ENCODE measurements at regions not wholly inside any gene's neighbourhood (a gene's known extent, or its start where the extent isn't known, plus 50 kb on each side); places are given as distances from the start of the nearest gene placed in this dataset.

DNA sequence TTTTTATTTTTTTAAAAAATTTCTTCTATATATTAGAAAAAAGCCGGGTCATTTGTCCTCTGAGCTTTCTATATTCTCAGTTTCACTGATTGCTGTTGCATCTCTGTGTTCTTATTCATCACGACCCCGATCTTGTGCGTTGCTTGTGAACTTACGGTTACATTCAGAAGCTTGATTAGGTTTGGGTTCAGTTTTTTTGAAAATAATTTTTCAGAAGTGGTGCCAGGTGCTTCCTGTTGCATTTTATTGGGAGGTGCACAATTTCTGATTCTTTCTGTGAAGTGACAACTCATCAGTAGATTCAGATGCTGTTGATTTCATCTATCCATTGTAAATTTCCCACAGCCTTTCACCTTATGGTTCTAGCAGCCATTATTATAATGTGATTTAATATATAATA lies 147.3 kb downstream of the INHBB start:
- TF ChIP-seq, protein P1, sequence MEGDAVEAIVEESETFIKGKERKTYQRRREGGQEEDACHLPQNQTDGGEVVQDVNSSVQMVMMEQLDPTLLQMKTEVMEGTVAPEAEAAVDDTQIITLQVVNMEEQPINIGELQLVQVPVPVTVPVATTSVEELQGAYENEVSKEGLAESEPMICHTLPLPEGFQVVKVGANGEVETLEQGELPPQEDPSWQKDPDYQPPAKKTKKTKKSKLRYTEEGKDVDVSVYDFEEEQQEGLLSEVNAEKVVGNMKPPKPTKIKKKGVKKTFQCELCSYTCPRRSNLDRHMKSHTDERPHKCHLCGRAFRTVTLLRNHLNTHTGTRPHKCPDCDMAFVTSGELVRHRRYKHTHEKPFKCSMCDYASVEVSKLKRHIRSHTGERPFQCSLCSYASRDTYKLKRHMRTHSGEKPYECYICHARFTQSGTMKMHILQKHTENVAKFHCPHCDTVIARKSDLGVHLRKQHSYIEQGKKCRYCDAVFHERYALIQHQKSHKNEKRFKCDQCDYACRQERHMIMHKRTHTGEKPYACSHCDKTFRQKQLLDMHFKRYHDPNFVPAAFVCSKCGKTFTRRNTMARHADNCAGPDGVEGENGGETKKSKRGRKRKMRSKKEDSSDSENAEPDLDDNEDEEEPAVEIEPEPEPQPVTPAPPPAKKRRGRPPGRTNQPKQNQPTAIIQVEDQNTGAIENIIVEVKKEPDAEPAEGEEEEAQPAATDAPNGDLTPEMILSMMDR (IDR thresholded peaks at IDR 0.05): no peak

DNA sequence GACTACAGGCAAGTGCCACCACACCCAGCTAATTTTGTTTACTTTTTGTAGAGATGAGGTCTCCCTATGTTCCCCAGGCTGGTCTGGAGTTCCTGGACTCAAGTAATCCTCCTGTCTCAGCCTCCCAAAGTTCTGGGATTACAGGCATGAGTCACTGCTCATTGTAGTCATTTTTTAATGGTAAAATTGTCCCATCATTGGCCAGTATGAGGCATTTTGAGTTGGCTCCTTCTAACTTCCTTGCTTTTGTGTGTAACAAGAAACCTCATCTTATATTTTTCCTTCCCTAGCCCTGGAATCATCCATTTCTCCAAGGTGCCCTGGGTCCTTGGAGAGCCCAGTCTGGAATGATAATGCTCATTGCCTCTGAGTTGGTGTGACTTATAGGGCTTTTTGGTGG lies 148.5 kb downstream of the INHBB start:
- TF ChIP-seq, protein P1 (IDR thresholded peaks at IDR 0.05): no peak

DNA sequence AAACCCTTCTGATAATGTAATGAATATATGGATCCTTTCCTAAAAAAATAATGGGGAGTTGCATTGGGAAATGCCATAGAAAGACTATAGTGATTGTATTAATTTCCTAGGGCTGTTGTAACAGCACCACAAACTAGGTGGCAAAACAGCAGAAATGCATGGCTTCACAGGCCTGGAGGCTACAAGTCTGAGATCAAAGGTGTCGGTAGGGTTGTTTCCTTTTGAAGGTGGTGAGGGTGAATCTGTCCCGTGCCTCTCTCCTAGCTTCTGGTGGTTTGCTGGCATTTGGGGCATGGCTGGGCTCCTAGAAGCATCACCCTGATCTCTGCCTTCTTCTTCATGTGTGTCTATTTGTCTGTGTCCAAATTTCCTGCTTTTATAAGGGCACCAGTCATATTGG lies 149.7 kb downstream of the INHBB start:
- TF ChIP-seq, protein P1 (IDR thresholded peaks at IDR 0.05): no peak

DNA sequence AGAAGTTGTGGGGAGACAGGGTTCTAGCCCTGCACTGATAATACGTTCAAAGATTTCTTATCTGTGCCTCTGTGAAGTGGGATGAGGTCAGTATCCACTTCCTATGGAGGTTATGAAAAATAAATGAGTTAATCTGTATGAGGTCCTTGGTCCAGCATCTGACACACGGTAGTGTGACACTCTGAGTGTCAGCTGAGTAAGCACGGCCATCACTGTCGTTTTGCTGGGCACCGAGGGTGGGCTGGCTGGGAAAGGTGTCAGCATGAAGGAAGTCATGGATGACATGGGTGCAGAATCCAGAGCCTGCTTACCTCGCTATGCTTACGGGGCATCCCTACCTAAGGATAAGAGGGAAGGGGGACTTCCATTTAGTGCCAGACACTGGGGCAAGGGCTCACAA lies 150.3 kb downstream of the INHBB start:
- TF ChIP-seq, protein P1 (IDR thresholded peaks at IDR 0.05): no peak

DNA sequence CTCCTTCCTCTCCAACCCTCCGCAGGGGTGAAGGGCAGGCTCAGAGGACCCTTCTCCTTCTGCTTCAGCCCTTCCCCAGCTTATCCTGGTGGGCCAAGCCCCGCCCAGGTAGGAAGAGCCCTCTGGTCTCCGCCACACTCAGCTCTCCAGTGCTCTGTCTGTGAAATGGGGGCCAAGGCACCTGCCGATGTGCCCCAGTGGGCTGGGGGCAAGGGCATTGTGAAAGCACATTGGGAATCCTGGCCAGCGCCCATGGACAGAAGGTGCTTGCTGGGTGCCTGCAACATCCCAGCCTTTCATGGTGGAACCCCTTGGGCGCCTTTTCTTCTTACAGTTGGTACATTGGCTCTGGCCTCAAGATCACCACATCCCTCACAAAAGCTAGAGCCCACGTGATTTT lies 150.8 kb downstream of the INHBB start:
- TF ChIP-seq, protein P1 (IDR thresholded peaks at IDR 0.05): no peak

DNA sequence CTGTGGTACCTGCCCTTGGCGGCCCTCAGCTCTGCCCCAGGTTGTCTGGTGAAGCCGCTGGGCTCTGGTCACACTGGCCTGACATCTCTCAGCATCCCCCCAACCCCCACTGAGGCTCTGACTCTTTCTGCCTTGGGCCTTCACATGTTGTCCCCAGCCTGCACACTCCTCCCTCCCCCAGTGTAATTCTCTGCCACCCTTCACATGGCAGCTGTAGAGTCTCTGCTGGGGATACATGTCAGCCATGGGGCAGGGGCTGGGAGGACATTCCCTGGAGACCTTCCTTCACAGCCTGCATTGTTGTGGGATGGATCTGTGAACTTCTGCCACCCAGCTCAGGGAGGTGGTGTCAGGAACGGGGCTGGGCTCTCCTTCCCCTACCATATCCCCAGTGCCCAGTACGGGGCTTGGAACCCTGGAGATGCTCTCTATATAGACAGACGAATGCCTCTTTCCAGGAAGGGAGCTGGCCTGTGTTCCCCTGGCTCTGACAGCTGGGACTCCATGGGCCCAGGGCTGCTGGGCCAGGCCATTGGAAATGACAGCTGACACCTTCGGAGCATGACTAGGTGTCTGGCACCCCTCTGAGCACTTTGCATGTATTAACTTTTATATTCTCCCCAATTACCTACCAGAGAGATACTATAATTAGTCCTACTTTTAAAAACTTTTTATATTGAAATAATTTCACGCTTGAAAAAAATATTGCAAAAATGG lies 151.5 kb downstream of the INHBB start:
- TF ChIP-seq, protein P1 (IDR thresholded peaks at IDR 0.05): no peak

DNA sequence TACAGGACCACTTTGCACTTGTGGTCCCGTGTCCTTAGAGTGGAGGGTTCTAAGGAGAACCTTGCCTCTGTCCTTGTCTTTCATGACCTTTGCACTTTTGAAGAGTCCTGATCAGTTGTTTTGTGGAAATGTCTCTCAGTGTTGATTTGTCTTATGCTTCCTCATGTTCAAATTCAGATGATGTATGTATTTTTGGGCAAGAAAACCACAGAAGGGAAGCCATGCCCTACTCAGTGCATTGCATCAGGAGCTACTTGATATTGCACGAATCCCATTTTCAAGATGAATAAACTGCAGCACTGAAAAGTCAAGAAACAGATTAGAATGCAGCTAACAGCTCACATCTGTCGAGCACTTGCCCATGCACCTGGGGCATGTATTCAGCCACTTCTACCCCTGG lies 152.2 kb downstream of the INHBB start:
- TF ChIP-seq, protein P1 (IDR thresholded peaks at IDR 0.05): no peak
